ENCODE measurements at regions not wholly inside any gene's neighbourhood (a gene's known extent, or its start where the extent isn't known, plus 50 kb on each side); places are given as distances from the start of the nearest gene placed in this dataset.
A peak's percentile ranks its signal among the peaks of the same experiment; 100 is the strongest.

DNA sequence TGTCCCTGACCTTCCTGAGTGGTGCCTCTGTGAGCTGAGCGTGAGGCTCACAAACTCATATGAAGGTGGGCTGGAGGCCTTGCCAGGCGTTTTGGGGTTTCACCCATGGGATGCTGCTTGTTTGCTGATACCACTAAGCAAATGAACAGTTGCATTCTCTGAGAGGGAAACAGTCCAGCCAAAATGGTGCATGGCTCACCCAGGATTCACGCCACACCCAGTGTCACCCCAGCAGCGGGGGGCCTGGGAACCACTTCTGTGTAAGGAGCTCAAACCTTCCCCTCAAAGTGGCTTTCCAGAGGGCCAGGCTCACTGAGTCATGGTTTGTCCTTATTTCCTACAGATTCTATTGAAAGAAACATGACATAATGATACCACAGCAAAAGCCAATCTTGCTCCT, 928.1 kb downstream of the TBC1D22A start:
- no peak for DNase-seq

DNA sequence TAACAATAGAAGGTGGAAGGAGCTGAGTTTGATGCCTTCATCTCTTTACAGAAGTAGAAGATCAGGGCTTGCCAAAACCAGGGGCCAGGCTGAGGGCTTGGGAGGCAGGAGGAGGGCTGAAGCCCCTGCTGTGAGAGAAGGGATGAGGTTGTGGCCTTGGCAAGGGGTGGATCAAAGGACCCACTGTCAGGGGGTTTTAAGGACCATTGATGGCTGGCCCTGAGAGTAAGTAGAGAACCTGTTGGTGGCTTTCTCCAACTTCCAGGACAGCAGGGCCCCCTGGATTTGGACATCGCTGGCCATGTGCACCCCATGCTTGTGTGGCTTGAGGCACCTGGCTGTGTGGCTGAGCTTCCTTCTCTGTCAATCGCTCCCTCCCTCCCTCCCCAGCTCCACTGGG, 927.7 kb downstream of the TBC1D22A start:
- no peak for DNase-seq

DNA sequence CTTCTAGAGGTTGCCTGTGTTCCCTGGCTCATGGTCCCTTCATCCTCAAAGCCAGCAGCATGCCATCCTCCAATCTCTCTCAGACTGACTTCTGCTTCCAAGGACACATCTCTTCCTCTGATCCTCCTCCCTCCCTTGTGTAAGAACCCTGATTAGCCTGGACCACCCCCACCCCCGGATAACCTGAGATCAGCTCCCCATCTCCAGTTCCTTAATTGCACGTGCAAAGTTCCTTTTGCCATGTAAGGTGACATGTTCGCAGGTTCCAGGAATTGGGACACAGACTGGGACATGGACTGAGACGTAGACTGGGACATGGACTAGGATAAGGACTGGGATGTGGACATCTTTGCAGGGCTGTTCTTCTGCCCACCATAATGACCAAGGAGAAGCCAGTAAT, 925.3 kb downstream of the TBC1D22A start:
- no peak for DNase-seq

DNA sequence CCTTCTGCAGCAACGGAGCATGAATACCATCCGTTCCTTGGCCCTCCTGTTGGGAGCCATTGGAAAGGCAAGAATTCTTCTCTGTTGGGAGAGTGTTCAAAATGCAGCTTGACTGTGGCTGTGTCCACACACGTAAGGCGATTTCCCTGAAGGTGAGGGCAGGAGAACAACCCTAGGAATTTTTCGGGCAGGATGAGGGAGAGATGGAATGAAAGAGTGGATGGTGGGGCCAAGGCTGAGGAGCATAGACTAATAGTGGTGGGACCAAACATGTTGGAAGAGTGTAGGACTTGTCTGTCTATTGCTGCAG, 924.9 kb downstream of the TBC1D22A start:
- no peak for DNase-seq

DNA sequence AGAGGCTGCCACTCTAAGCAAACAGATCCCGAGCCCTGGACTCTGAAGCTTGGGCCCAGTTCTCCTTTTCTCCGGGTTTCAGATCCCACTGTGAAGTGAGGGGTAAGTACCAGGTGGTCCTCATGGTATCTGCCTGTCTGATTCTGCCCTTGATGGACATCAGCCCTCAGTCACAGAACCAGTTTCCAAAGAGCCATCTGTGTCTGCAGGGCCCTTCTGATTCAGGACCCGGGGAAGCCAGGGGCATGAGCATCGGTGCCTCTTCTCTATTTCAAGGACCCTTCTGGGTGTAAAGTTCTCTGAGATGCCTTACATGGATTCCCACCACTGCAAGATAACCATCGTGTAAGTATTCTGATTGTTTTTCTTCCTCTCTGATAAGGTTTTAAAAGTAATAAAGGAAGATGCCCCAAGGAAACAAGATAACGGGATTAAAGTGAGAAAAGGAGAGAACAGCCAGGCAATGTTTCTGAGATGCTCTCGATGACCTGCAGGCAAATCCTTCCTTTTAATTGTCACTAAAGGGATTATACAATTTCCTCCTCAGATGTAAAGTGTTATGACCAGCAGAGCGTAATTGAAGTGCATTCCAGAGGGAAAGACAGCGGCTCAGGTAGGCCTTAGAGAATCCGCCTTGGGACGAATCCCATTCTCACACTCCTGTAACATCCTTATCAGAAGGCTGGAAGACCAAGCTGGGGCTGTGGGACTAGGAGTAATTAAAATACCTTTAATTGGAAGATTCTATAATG, 924.3 kb downstream of the TBC1D22A start:
- DNase-seq, result no peak

DNA sequence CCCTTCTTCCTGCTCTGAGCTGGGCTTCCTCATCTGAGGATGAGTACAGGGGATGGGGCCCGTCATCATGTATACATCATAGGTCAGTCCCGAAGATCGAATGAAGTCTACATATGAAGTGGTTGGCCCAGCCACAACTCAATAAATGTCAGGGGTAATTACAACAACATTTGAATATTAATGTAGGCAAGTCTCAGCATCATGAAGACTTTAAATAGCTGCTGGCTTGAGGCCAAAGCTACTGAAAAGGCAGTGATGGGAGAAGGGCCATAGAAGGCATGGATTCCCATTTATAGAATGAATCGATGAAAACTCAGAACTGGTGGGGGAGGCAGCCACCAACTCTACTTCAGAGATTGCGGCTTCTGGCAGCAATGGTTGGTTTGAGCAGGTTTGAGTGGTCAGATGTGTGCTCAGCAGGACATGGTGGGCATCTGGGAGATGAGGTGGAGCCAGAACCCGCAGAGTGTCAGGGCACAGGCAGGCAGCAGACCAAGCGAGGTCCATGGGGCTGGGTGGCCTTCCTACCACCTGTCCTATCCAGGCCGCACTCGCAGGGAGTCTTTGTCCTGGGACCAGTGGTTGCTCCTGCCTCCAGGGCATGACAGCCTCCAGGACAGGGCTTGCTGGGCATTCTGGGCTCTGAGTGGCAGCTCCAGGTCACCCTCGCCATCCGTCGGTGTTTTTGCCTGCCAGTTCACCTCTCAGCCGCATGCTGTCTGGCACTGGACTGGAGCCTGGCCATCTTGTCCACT, 919.1 kb downstream of the TBC1D22A start:
- DNase-seq, result no peak

DNA sequence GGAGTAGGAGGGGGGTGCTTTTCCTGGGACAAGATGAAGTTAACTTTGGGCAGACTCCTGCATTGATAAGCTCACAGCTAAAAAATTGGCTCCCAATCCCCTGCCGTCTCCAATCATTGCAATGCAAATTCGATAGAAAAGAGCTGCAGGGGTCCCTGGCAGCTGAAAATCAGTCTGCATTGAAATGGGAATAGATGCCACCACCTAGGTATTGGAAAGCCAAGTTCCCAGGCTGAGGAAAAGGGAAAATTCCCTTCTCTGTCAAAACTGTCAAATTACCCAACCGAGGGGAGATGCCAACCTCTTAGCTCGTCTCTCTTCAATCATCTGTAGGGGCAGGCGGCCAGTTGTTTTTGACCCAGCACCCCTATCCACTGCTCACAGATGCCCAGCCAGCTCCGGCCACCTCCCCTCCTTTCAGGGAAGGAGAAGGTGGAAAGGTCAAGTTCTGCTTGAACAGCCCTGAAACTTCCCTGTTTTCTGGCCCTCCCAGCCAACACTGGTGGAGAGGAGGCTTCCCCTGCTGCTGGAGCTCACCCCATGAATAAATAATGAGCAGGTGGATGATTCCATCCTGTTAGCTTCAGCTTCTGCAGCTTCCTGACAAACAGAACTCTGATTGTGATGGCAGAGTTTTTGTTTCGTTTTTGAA, 916.3 kb downstream of the TBC1D22A start:
- no peak for DNase-seq

DNA sequence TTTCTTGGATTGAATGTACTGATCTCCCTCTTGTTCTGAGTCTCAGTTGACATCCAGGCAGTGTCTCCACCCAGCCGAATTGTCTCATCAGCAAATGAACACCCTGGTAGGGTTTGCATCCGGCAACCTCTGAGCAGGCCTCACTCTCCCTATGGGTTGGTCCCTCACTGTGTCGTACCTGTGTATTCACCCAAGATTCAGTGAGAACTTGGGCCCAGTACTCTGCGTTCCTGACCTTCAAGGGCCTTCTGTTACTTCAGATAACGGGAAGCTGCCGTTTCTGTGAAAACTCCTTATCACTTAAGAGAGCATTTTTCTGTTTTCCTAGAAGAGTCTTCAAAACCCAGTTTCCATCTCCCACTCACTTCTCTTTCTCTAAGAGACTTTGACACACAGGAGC, 915.6 kb downstream of the TBC1D22A start:
- DNase-seq, result no peak

DNA sequence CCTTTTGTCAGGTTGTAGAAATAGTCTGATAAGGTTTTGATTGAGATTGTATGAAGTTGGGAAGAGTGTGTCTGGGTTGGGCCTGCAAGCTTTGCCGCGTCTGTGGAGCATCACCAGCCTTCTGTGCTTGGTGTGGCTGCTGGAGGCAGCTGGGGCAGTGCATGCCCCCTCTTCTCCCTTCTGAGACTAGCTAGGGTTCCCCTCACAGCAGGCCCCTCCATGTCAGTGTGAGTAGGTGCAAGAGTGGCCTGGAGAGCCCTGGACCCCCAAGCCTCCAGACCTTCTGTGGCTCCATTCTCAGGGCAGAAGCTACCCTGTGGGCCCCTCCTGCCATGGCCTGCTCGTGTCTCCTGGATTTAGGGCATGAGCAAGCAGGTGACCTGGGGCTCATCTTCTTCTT, 914.2 kb downstream of the TBC1D22A start:
- no peak for DNase-seq

DNA sequence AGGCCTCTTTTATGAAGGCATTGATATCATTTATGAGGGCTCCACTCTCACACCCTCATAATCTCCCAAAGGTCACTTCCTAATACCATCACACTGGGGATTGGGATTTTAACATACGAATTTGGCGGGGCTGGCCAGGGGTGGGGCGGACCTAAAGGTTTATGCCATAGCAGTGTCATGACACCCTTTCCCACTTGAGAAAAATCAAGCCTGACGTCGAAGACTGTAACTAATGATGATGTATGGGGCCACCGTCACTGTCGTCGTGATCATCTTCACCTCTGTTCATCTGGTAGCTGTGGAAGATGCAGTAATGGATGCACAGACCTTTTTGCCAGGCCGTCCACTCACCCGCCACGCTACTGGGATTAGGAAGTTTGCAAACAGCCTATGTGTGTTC, 912.1 kb downstream of the TBC1D22A start:
- DNase-seq, result no peak

DNA sequence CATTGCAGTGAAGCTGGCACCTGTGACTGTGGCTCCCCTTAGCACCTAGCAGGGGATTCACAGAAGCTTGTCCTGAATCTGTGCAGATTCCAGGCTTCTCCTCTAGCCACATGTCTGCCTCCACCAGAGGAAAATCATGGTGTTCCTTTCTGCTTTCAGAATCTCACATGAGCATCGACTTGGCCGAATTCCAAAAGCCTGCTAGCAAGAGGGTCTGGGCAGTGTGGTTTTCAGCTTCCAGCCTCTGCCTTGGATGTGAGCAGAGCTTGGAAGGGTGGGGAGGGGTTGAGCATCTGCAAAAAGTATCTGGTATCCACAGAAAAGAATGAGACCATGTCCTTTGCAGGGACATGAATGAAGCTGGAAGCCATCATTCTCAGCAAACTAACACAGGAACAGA, 911.1 kb downstream of the TBC1D22A start:
- no peak for DNase-seq

DNA sequence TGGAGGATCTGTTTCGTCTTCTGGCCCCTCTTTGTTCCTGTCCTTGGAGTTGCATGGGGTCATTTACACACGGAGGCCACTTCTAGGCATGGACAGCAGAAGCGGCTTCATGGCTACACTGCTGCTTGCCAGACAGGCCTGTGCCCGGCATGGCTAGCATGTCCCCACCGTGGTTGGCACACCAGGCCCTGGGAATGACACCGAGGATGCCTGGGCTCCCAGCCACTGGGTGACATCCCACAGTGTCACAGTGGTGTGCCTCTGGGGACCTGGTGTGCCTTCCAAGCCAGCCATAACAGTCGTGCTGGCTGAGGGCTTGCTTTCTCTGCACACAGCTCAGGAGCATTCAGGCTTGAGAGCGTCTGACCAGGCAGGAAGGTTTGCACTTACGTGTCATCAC, 910.1 kb downstream of the TBC1D22A start:
- DNase-seq, result no peak

DNA sequence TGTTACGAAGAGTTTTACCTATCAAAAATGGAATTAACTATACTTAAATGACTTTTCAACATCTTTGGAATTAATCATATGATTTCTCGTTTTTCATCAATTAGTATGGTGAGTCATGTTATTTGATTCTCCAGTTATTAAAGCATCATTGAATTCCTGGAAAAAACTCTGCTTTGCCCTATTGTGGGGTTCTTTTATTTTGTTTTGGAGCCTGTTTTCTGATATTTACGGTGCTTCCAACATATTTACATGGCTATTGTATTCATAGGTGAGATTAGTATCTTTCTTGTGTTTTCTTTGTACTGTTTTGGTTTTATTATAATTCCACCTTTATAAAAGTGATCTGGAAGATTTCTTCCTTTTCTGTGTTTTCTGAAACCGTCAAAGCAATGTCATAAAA, 902.7 kb downstream of the TBC1D22A start:
- no peak for DNase-seq

DNA sequence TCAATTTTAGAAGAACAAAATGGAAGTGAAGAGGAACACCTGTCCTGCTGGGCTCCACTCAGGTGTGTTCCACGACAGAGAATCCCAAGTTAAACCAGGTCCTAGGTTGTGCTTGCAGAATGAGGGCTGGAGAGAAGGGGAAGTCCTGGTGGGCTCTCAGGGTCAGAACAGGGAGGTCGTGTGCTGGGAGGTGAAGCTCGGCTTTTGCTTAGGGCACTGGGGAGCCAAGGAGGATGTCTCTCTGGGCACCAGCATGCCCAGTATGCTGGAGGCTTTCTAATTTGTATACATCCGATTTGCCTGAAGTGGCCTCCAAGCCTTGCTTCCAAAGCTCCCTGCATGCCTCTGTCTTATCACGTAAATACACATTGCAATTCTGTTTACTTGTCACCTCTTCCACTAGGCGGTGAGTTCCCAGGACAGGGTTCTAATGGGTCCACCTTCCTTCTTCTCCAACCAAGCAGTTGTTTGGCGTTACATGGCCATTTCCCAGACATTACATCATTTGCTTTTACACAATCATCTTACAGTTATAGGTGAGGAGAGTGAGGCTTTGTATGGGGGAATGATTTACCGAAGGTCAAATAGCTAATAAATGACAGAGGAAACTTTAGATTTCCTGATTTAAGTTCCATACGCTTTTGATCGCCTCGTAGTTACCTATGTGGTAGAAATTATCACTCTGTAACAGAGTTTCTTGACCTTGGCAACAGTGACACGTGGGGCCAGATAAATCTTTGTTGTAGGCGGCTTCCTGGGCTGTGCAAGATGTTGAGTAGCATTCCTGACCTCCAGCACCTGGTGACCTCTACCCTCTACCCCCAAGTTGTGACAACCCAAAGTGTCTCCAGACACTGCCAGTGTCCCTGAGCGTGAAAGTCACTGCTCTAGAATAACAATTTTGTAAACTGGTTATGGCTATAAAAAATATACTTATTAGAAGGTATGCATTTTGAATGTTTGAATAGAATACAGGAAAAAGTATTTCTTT, 901.5 kb downstream of the TBC1D22A start:
- no peak for DNase-seq

DNA sequence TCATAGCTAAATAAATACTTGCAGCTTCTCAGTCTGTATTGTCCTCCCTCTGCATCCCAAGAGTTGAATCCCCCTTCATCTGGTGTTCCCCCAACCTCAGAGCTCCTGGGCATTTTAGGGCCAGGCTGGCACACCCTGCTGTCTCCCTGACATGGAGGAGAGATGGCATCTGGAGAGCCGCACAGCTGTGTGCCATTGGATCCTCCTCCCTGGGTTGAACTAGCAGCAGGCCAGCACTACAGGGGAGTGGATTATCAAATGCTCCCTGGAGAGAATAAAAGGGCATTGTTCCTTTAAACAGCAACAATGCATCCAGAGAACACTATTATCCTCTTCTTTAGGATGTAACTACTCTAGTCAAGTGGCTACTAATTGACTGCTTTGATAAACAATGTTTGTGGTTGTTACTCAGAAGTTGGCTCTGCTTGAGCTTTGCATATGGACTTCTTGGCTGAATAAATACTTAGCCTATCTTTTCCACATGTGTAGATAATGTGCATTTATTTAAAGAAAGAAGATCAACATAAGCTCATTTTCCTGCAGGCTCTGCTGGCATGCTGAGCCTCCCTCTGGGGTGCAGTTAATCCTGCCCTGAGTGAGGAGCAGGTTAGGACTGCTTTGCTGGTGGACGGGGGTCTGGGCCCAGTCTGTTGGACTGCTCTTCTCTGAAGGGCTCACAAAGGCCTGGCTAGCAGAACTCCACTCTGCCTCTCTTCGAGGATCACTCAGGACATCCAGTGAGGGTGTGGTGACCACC, 897.2 kb downstream of the TBC1D22A start:
- DNase-seq, result peak; percentile 28

DNA sequence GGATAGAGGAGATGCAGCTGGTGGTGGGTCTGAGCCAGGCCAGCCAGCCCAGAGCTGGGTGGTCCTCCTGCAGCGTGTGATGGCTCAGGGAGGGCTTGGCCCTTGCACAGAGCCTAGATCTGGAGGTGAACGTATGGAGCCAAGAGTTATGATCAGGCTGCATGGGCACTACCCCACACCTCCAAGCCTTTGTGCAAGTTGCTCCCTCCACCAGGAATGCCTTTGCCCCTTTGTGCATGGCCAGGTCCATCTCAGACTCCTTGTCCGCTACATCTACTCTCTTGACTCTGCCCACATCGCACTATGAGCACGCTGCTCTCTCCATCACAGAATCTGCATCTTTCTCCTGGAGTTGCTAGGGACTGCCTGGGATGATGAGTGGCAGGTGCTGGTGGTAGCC, 895.7 kb downstream of the TBC1D22A start:
- no peak for DNase-seq

DNA sequence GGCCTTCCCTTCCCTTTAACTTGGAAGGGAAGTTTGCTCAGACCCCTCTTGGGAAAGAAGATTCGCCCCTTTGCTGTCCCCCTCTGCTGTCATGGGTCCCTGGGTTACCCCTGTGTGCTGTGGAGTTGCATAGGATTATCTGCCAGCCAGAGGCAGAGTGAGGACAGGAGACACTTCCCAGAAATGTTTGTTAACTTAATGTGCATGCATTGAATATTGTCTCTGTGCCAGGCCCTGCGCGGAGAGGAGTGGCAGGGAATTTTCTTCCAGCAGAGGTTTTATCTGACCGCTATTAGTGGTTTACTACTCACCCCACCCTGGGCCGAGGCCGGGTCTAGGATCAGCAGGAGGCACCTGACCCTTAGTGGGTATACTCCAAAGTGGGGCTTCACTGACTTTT, 894.8 kb downstream of the TBC1D22A start:
- no peak for DNase-seq

DNA sequence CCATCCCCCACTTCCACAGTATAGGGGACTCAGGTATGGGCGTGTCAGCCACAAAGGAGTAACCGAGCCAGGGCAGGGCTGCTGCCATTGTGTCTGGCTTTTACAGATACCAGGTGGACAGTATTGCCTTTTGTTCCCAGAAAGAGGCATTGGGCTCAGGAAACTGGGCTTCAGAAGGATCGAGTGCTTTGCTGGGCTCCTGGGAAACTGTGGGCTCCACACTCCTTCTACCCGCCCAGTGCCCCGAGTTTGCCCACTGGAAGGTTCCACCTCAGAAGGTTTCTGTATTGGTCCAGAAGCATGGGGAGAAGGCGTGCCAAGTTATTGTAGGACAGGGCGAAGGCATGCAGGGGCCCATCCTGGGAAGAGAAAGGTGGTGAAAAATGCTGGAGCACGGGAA, 894.4 kb downstream of the TBC1D22A start:
- DNase-seq, result no peak

DNA sequence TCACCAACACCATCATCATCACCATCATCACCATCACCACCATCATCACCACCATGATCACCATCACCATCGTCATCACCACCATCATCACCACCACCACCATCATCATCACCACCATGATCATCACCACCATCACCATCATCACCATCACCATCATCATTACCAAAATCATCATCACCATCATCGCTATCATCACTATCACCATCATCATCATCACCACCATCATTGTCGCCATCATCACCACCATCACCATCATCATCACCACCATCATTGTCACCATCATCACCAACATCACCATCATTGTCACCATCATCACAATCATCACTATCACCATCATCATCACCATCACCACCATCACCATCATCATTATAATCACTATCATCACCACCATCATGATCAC, 893.5 kb downstream of the TBC1D22A start:
- DNase-seq, result no peak

DNA sequence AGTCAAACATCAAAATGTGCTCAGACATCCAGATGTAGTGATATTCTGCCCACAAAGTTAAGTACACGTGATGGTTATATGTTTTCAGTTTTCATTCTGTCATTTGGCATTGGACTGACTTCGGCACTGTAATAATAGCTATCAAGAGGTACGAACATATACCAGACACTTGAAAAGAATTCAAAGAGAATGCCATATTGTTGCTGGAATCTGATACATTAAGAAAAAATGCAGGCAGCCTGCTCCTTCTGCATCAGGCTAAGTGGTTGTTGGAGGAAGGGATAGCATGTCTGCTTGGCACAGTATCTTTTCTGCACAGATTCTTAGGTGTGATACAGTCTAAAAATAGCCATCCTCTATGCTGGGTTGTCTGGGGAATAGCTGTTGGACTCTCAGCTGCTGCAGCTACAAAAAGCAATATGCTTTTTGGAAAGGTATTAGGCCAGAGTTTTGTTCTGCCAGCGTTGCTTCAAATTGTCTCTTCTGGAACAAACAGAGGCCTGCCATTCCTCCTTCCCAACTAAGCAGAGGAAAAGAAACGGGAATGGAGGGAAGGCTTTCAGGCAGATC, 892.6 kb downstream of the TBC1D22A start:
- DNase-seq, result peak; percentile 3

DNA sequence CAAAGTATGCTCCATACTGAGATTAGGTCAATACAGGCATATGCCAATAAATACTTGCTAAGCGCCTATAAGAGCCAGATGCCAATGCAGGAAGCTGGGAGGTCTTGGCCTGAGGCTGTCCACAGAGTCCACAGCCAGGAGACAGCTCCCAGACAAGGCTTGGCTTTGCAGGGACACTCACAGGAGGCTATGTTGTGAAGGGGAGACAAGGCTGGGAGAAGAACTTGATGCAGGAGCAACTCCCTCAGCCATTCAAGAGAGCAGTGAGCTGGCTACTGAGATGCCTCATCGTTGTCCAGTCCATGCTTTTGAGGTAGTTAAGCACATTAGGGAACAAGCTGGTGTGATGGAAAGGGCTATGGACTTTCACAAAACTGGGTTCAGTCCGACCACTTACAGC, 891.5 kb downstream of the TBC1D22A start:
- DNase-seq, result no peak

Measured in skin of body (tissue), 1 donor.